H1 (cell line): ENCODE measurements at regions not wholly inside any gene's neighbourhood (a gene's known extent, or its start where the extent isn't known, plus 50 kb on each side); places are given as distances from the start of the nearest gene placed in this dataset.

Experiments used
- CTCF ChIA-PET: fragments of 300-600 bp; sonication (Branson Sonifier 250); formaldehyde crosslinking; loops from one replicate; lab custom pipeline; 2021; ENCODE audit not compliant: partially characterized antibody; lab: Charles Lee
- POLR2A ChIA-PET: fragments of 300-600 bp; sonication (Branson Sonifier 250); formaldehyde crosslinking; loops from one replicate; lab custom pipeline; 2021; ENCODE audit warnings: inconsistent platforms; ENCODE audit not compliant: partially characterized antibody; lab: Charles Lee
- DNase-seq, 2 experiments: peaks; one replicate each; pipeline versions ENCODE4 v3.0.0 to v3.0.0-alpha.2; 2010 to 2022; ENCODE audit warnings: low spot score in 2 of 2, low read depth in 1 of 2, mixed read lengths in 1 of 2
- FAIRE-seq: peaks from 2 replicates; lab custom pipeline; 2011; peaks lifted over from hg19 to GRCh38; lab: Jason Lieb, UNC
- H2AFZ ChIP-seq: 2 replicates; pipeline ENCODE4 v1.8.1; 2012; ENCODE audit warnings: low read length, inconsistent platforms
- H2AK5ac ChIP-seq: 2 replicates; pipeline ENCODE4 v1.6.1; 2013; ENCODE audit warnings: low read depth, low read length
- H2BK120ac ChIP-seq: replicated peaks from 2 replicates; pipeline ENCODE3; 2013; ENCODE audit warnings: low read depth, low read length, inconsistent platforms
- H2BK12ac ChIP-seq: 2 replicates; pipeline ENCODE4 v1.6.1; 2013; ENCODE audit warnings: low read depth, low read length
- H2BK15ac ChIP-seq: 2 replicates; pipeline ENCODE4 v1.6.1; 2013; ENCODE audit warnings: low read length
- H2BK20ac ChIP-seq: 2 replicates; pipeline ENCODE4 v1.6.1; 2013; ENCODE audit warnings: low read length
- H2BK5ac ChIP-seq: 2 replicates; pipeline ENCODE4 v1.6.1; 2013; ENCODE audit warnings: low read depth, low read length
- H3K14ac ChIP-seq: 2 replicates; pipeline ENCODE4 v1.6.1; 2013; ENCODE audit warnings: inconsistent platforms; ENCODE audit not compliant: insufficient read length
- H3K18ac ChIP-seq: 2 replicates; pipeline ENCODE4 v1.6.1; 2013; ENCODE audit warnings: low read length; ENCODE audit errors: extremely low read depth
- H3K23ac ChIP-seq: 2 replicates; pipeline ENCODE4 v1.6.1; 2013; ENCODE audit warnings: inconsistent platforms; ENCODE audit not compliant: insufficient read length
- H3K23me2 ChIP-seq: 2 replicates; pipeline ENCODE4 v1.6.1; 2013; ENCODE audit warnings: low read depth, low read length
- H3K27ac ChIP-seq: 2 replicates; pipeline ENCODE4 v1.6.1; 2011; ENCODE audit warnings: low read depth, low read length, inconsistent platforms
- H3K27me3 ChIP-seq, 4 experiments: replicated peaks in 1 of 4; 1 replicate in 1 of 4; 2 replicates in 3 of 4; pipeline versions ENCODE4 v1.6.1 to v1.8.1; 2011 to 2013; ENCODE audit warnings: low read length in 3 of 4, mild to moderate bottlenecking in 3 of 4, inconsistent platforms in 2 of 4, mixed read lengths in 2 of 4, moderate library complexity in 1 of 4; ENCODE audit not compliant: control insufficient read depth in 3 of 4, insufficient read depth in 3 of 4; ENCODE audit errors: extremely low read depth in 1 of 4
- H3K36me3 ChIP-seq, 4 experiments: 2 replicates each; pipeline versions ENCODE4 v1.6.1 to v1.8.1; 2011 to 2013; ENCODE audit warnings: mild to moderate bottlenecking in 4 of 4, low read length in 3 of 4, moderate library complexity in 2 of 4, control low read depth in 1 of 4, inconsistent platforms in 1 of 4; ENCODE audit not compliant: insufficient read depth in 4 of 4, control insufficient read depth in 2 of 4
- H3K4ac ChIP-seq: replicated peaks from 2 replicates; pipeline ENCODE3; 2013; ENCODE audit warnings: low read length, low read depth, mixed read lengths, inconsistent platforms; ENCODE audit not compliant: insufficient read length
- H3K4me1 ChIP-seq, 4 experiments: replicated peaks in 1 of 4; 1 replicate in 1 of 4; 2 replicates in 3 of 4; pipeline versions ENCODE4 v1.6.1 to v1.8.1; 2011 to 2013; ENCODE audit warnings: low read length in 3 of 4, inconsistent platforms in 2 of 4, mixed read lengths in 1 of 4; ENCODE audit not compliant: insufficient read depth in 4 of 4, control insufficient read depth in 3 of 4
- H3K4me2 ChIP-seq, 2 experiments: 2 replicates each; pipeline versions ENCODE4 v1.6.1 to v1.8.1; 2011 to 2013; ENCODE audit warnings: low read depth in 2 of 2, low read length in 2 of 2, control low read depth in 1 of 2, inconsistent platforms in 1 of 2, mild to moderate bottlenecking in 1 of 2; ENCODE audit not compliant: insufficient read depth in 1 of 2
- H3K4me3 ChIP-seq, 4 experiments: fragments of 200-600, 300-600 bp in 1 of 4; sonication (generic), shearing (Covaris generic), sonication (Bioruptor Twin) in 1 of 4; 2 replicates each; pipeline versions ENCODE4 v1.5.1 to v1.8.1; 2011 to 2016; ENCODE audit warnings: low read length in 4 of 4, low read depth in 3 of 4, control low read depth in 2 of 4, inconsistent platforms in 2 of 4, mild to moderate bottlenecking in 2 of 4, mixed read lengths in 1 of 4, moderate library complexity in 1 of 4; ENCODE audit not compliant: insufficient read depth in 2 of 4; ENCODE audit errors: extremely low read depth in 1 of 4
- H3K56ac ChIP-seq: replicated peaks from 2 replicates; pipeline ENCODE3; 2013; ENCODE audit warnings: low read depth, mild to moderate bottlenecking, mixed read lengths, low read length, inconsistent platforms; ENCODE audit not compliant: insufficient read length
- H3K79me1 ChIP-seq: 2 replicates; pipeline ENCODE4 v1.6.1; 2013; ENCODE audit warnings: low read depth, low read length, control low read depth
- H3K79me2 ChIP-seq, 2 experiments: 2 replicates each; pipeline versions ENCODE4 v1.6.1 to v1.8.1; 2012 to 2013; ENCODE audit warnings: low read length in 2 of 2, mild to moderate bottlenecking in 2 of 2, inconsistent platforms in 1 of 2; ENCODE audit not compliant: insufficient read depth in 2 of 2, control insufficient read depth in 1 of 2
- H3K9ac ChIP-seq, 4 experiments: replicated peaks in 1 of 4; 1 replicate in 1 of 4; 2 replicates in 3 of 4; pipeline versions ENCODE4 v1.6.1 to v1.8.1; 2011 to 2013; ENCODE audit warnings: low read depth in 3 of 4, low read length in 3 of 4, control low read depth in 2 of 4, mild to moderate bottlenecking in 2 of 4, moderate library complexity in 2 of 4, inconsistent platforms in 1 of 4; ENCODE audit errors: extremely low read depth in 1 of 4
- H3K9me3 ChIP-seq, 2 experiments: 2 replicates each; pipeline versions ENCODE4 v1.6.1 to v1.8.1; 2012 to 2013; ENCODE audit warnings: mild to moderate bottlenecking in 2 of 2, moderate library complexity in 2 of 2, control low read depth in 1 of 2, inconsistent platforms in 1 of 2, low read depth in 1 of 2, low read length in 1 of 2, mixed read lengths in 1 of 2; ENCODE audit not compliant: insufficient read depth in 2 of 2
- H4K20me1 ChIP-seq, 2 experiments: replicated peaks in 1 of 2; 2 replicates each; pipeline versions ENCODE3 to v1.8.1; 2011 to 2013; ENCODE audit warnings: inconsistent platforms in 2 of 2, low read length in 2 of 2, mild to moderate bottlenecking in 1 of 2; ENCODE audit not compliant: insufficient read depth in 2 of 2, control insufficient read depth in 1 of 2
- H4K5ac ChIP-seq: 2 replicates; pipeline ENCODE4 v1.6.1; 2013; ENCODE audit warnings: low read length, low read depth, mixed read lengths, inconsistent platforms; ENCODE audit not compliant: insufficient read length
- H4K8ac ChIP-seq: 2 replicates; pipeline ENCODE4 v1.8.0; 2013; ENCODE audit warnings: mild to moderate bottlenecking, moderate library complexity, low read length, inconsistent platforms; ENCODE audit not compliant: insufficient read depth; ENCODE audit errors: extremely low read depth
- H4K91ac ChIP-seq: replicated peaks from 2 replicates; pipeline ENCODE3; 2013; ENCODE audit warnings: low read length, mixed read lengths, inconsistent platforms; ENCODE audit not compliant: insufficient read length
- ATF2 ChIP-seq: IDR thresholded peaks from 2 replicates; pipeline ENCODE4 v1.6.1; 2012; ENCODE audit warnings: low read length, inconsistent platforms
- CBX8 ChIP-seq: fragments of 300-800, 300-1000 bp; sonication (generic); IDR thresholded peaks from 2 replicates; pipeline ENCODE4 v1.7.1; 2016; ENCODE audit warnings: low read depth, low read length, borderline replicate concordance
- CTBP2 ChIP-seq: IDR thresholded peaks from 2 replicates; pipeline ENCODE4 v1.7.0; 2011; ENCODE audit warnings: borderline replicate concordance, mild to moderate bottlenecking, moderate library complexity, mixed read lengths, low read length; ENCODE audit not compliant: insufficient read depth, insufficient read length
- CTCF ChIP-seq, 3 experiments: IDR thresholded peaks; 1 replicate in 2 of 3; 2 replicates in 1 of 3; pipeline versions ENCODE4 v1.5.1 to v1.6.1; 2011; ENCODE audit warnings: low read length in 3 of 3, mild to moderate bottlenecking in 3 of 3, inconsistent platforms in 2 of 3, low read depth in 1 of 3, moderate library complexity in 1 of 3; ENCODE audit not compliant: insufficient read depth in 1 of 3; ENCODE audit errors: control extremely low read depth in 1 of 3
- EGR1 ChIP-seq: IDR thresholded peaks from 2 replicates; pipeline ENCODE4 v1.6.1; 2011; ENCODE audit warnings: low read depth, low read length, borderline replicate concordance
- NRF1 ChIP-seq: IDR thresholded peaks from 2 replicates; pipeline ENCODE4 v1.6.1; 2011; ENCODE audit warnings: mild to moderate bottlenecking, low read depth, low read length, improper control_type of control experiment
- SIN3A ChIP-seq, 2 experiments: IDR thresholded peaks in 1 of 2; conservative IDR thresholded peaks in 1 of 2; 2 replicates each; pipeline ENCODE4 v1.6.1; 2011 to 2012; ENCODE audit warnings: low read length in 2 of 2, improper control_type of control experiment in 1 of 2, low read depth in 1 of 2, mild to moderate bottlenecking in 1 of 2
- SP1 ChIP-seq: IDR thresholded peaks from 2 replicates; pipeline ENCODE4 v1.6.1; 2011; ENCODE audit warnings: low read depth, low read length
- TBP ChIP-seq: IDR thresholded peaks from 2 replicates; pipeline ENCODE4 v1.6.1; 2011; ENCODE audit warnings: low read depth, low read length, improper control_type of control experiment
- YY1 ChIP-seq: IDR thresholded peaks from 2 replicates; pipeline ENCODE4 v1.6.1; 2011; ENCODE audit warnings: low read depth, mild to moderate bottlenecking, low read length
- WGBS, 2 experiments: shearing (Covaris generic) in 1 of 2; methylation state at CpG; one replicate each; pipeline versions ENCODE4 v1.1.6 to v1.1.7; 2013 to 2015; ENCODE audit warnings: low lambda C conversion rate in 2 of 2, mixed read lengths in 2 of 2, inconsistent platforms in 1 of 2, low coverage in 1 of 2, missing lambda C conversion rate in 1 of 2; ENCODE audit not compliant: insufficient replicate concordance in 2 of 2, insufficient coverage in 1 of 2, insufficient read length in 1 of 2; ENCODE audit errors: extremely low coverage in 1 of 2, missing lambda C conversion rate in 1 of 2; 5-methylcytosine and 5-hydroxymethylcytosine counted together

GRCh38 chrX:7219153-7219705 is 71.3 kb upstream of the PUDP start:
- no peak overlapping the region for H2BK5ac ChIP-seq
- no peaks in the 10 kb centered on the region for H3K9me3 ChIP-seq
- CTCF ChIA-PET = interaction anchor here (1.3 kb wide), 1 partner anchor 28 kb away, joined by 3 read pairs; no protein-coding TSS in a partner anchor
- H2BK15ac ChIP-seq = no peak overlapping the region
- DNase-seq (no peak), FAIRE-seq (no peak)
- H3K23me2 ChIP-seq = no peaks in the 10 kb centered on the region
- no peak overlapping the region for H2AK5ac ChIP-seq
- WGBS, 2 experiments = 86% methylated on average over 7 of the region's 7 CpGs; no CpG with 5 or more reads in 1 of the 2 experiments
- no peak overlapping the region for H3K4me3 ChIP-seq
- H3K36me3 ChIP-seq = no peaks in the 10 kb centered on the region
- no peak overlapping the region for H2BK120ac ChIP-seq
- no peak overlapping the region for H3K9ac ChIP-seq
- H3K56ac ChIP-seq = peak overlapping the region; percentile 30
- H3K4me2 ChIP-seq = no peak overlapping the region
- no peaks in the 10 kb centered on the region for H3K4me1 ChIP-seq
- no peak overlapping the region for H3K23ac ChIP-seq
- no peak overlapping the region for H4K5ac ChIP-seq
- POLR2A ChIA-PET = no interaction called here
- no peak overlapping the region for H4K91ac ChIP-seq
- no peak overlapping the region for H3K27ac ChIP-seq
- no peak overlapping the region for H3K14ac ChIP-seq
- no peak overlapping the region for H2AFZ ChIP-seq
- H2BK20ac ChIP-seq = no peak overlapping the region
- H4K20me1 ChIP-seq = no peaks in the 10 kb centered on the region
- no peaks in the 10 kb centered on the region for H3K79me1 ChIP-seq
- no peaks in the 10 kb centered on the region for H3K27me3 ChIP-seq
- no peak overlapping the region for H2BK12ac ChIP-seq
- H3K4ac ChIP-seq = no peak overlapping the region
- H3K79me2 ChIP-seq = no peaks in the 10 kb centered on the region
- no peak overlapping the region for H4K8ac ChIP-seq
- no peak overlapping the region for H3K18ac ChIP-seq
- TF ChIP-seq CTBP2 (no peak), NRF1 (no peak), CBX8 (no peak), SP1 (no peak), YY1 (no peak), CTCF (IDR thresholded peaks at IDR 0.05; ENCODE audit: control extremely low read depth in 1 of 3, insufficient read depth in 1 of 3, low read depth in 1 of 3, low read length in 3 of 3) (no peak), ATF2 (no peak), EGR1 (no peak), SIN3A (conservative IDR thresholded peaks at IDR 0.05 in 1 of 2, IDR thresholded peaks at IDR 0.05 in 1 of 2; ENCODE audit: low read depth in 1 of 2, low read length in 2 of 2) (no peak), TBP (no peak)
